HepG2 (cell line): ENCODE measurements at regions not wholly inside any gene's neighbourhood (a gene's known extent, or its start where the extent isn't known, plus 50 kb on each side); places are given as distances from the start of the nearest gene placed in this dataset.

Experiments used
- ATAC-seq: fragments of 200-7000 bp; cut with Tn5 transposase; 3 replicates; pipeline ENCODE4 v1.9.1; 2020; ENCODE audit warnings: mild to moderate bottlenecking, moderate library complexity
- BruUV-seq: library from RNA; stranded (reverse); fragments of 400-500 nt; replicated peaks from 2 replicates; lab custom pipeline; 2021; lab: Mats Ljungman, UMichigan
- CTCF ChIA-PET: fragments of 300-600 bp; formaldehyde crosslinking; extraction: SDS; loops from one replicate; lab custom pipeline; 2021; ENCODE audit warnings: low total read pairs, inconsistent platforms, low intra/inter-chr PET ratio; lab: Yijun Ruan, JAX
- POLR2A ChIA-PET: fragments of 350-600 bp; sonication (Branson Sonifier 250); formaldehyde crosslinking; loops from one replicate; lab custom pipeline; 2020; ENCODE audit warnings: antibody characterized with exemption, inconsistent platforms; lab: Yijun Ruan, JAX
- DNase-seq: peaks from one replicate; pipeline ENCODE4 v3.0.0-alpha.2; 2015; ENCODE audit warnings: low spot score
- FAIRE-seq: peaks from 3 replicates; lab custom pipeline; 2011; peaks lifted over from hg19 to GRCh38; lab: Jason Lieb, UNC
- H2AFZ ChIP-seq: one replicate; pipeline ENCODE4 v1.6.1; 2011; ENCODE audit warnings: low read length, inconsistent platforms
- H3K27ac ChIP-seq: fragments of 300-600 bp; 3 replicates; pipeline ENCODE4 v1.8.0; 2011; ENCODE audit warnings: mixed run types, mild to moderate bottlenecking, mixed read lengths, low read length, inconsistent platforms; ENCODE audit not compliant: insufficient read depth; ENCODE audit errors: extremely low read length
- H3K27me3 ChIP-seq, 2 experiments: fragments of 200-600 bp in 1 of 2; 2 replicates in 1 of 2; 3 replicates in 1 of 2; pipeline versions ENCODE4 v1.6.0 to v1.8.0; 2011; ENCODE audit warnings: low read length in 2 of 2, mild to moderate bottlenecking in 2 of 2, moderate library complexity in 2 of 2, inconsistent platforms in 1 of 2; ENCODE audit not compliant: insufficient read depth in 2 of 2, control insufficient read depth in 1 of 2
- H3K36me3 ChIP-seq, 2 experiments: fragments of 200-600 bp in 1 of 2; replicated peaks in 1 of 2; 2 replicates in 1 of 2; 3 replicates in 1 of 2; pipeline versions ENCODE4 v1.5.1 to v1.8.0; 2011; ENCODE audit warnings: low read length in 2 of 2, inconsistent platforms in 1 of 2; ENCODE audit not compliant: insufficient read depth in 2 of 2, control insufficient read depth in 1 of 2
- H3K4me1 ChIP-seq: 2 replicates; pipeline ENCODE4 v1.5.1; 2012; ENCODE audit warnings: low read length, inconsistent platforms; ENCODE audit not compliant: insufficient read depth
- H3K4me2 ChIP-seq: 2 replicates; pipeline ENCODE4 v1.6.0; 2011; ENCODE audit warnings: low read depth, low read length, inconsistent platforms
- H3K4me3 ChIP-seq, 3 experiments: fragments of 200-600 bp in 1 of 3; sonication (generic), shearing (Covaris generic) in 1 of 3; replicated peaks in 1 of 3; 2 replicates each; pipeline ENCODE4 v1.5.1; 2011 to 2016; ENCODE audit warnings: low read length in 3 of 3, inconsistent platforms in 2 of 3, low read depth in 2 of 3, mild to moderate bottlenecking in 2 of 3, control low read depth in 1 of 3, mixed read lengths in 1 of 3; ENCODE audit not compliant: insufficient read depth in 1 of 3
- H3K79me2 ChIP-seq: one replicate; pipeline ENCODE4 v1.6.1; 2011; ENCODE audit warnings: low read length, inconsistent platforms; ENCODE audit not compliant: insufficient read depth
- H3K9ac ChIP-seq: 2 replicates; pipeline ENCODE4 v1.6.0; 2011; ENCODE audit warnings: mild to moderate bottlenecking, low read depth, low read length, inconsistent platforms; ENCODE audit not compliant: insufficient read depth
- H3K9me3 ChIP-seq: 2 replicates; pipeline ENCODE4 v1.5.1; 2012; ENCODE audit warnings: mild to moderate bottlenecking, low read length
- H4K20me1 ChIP-seq: 2 replicates; pipeline ENCODE4 v1.6.0; 2011; ENCODE audit warnings: inconsistent platforms, mild to moderate bottlenecking, low read length, moderate library complexity; ENCODE audit not compliant: insufficient read depth
- ELF1 ChIP-seq: sonication (generic); formaldehyde crosslinking; IDR thresholded peaks from 2 replicates; pipeline ENCODE4 v1.4.0; 2020; ENCODE audit warnings: missing genetic modification reagents
- IRF9 ChIP-seq: sonication (generic); formaldehyde crosslinking; IDR thresholded peaks from 2 replicates; pipeline ENCODE4 v1.8.0; 2022; ENCODE audit warnings: missing genetic modification reagents, mild to moderate bottlenecking, borderline replicate concordance
- KDM3A ChIP-seq: IDR thresholded peaks from 2 replicates; pipeline ENCODE4 v1.6.1; 2018; ENCODE audit warnings: low read depth, missing compliant biosample characterization
- NBN ChIP-seq: fragments of 450-650 bp; conservative IDR thresholded peaks from 2 replicates; pipeline ENCODE4 v1.6.1; 2017
- RERE ChIP-seq: IDR thresholded peaks from 2 replicates; pipeline ENCODE4 v1.6.1; 2016; ENCODE audit warnings: low read depth, missing genetic modification reagents, missing compliant biosample characterization
- REST ChIP-seq, 2 experiments: IDR thresholded peaks; 2 replicates each; pipeline ENCODE4 v1.6.1; 2011 to 2012; ENCODE audit warnings: low read length in 2 of 2, borderline replicate concordance in 1 of 2, low read depth in 1 of 2, mild to moderate bottlenecking in 1 of 2, moderate library complexity in 1 of 2
- SALL2 ChIP-seq: sonication (generic); formaldehyde crosslinking; IDR thresholded peaks from 2 replicates; pipeline ENCODE4 v1.8.1; 2023; ENCODE audit warnings: mild to moderate bottlenecking, missing genetic modification reagents, inconsistent platforms
- ZBTB46 ChIP-seq: sonication (generic); formaldehyde crosslinking; IDR thresholded peaks from 2 replicates; pipeline ENCODE4 v1.4.0; 2020; ENCODE audit warnings: mild to moderate bottlenecking, missing genetic modification reagents, borderline replicate concordance
- ZNF17 ChIP-seq: sonication (generic); formaldehyde crosslinking; IDR thresholded peaks from 2 replicates; pipeline ENCODE4 v1.5.0; 2020; ENCODE audit warnings: mild to moderate bottlenecking, missing genetic modification reagents
- ZNF598 ChIP-seq: sonication (generic); formaldehyde crosslinking; IDR thresholded peaks from 2 replicates; pipeline ENCODE4 v1.5.1; 2020; ENCODE audit warnings: mild to moderate bottlenecking, missing genetic modification reagents, borderline replicate concordance
- ZNF768 ChIP-seq: sonication (generic); formaldehyde crosslinking; IDR thresholded peaks from 2 replicates; pipeline ENCODE4 v1.4.0; 2020; ENCODE audit warnings: missing genetic modification reagents
- WGBS: methylation state at CpG from one replicate; pipeline ENCODE4 v1.1.6; 2017; ENCODE audit warnings: low lambda C conversion rate; 5-methylcytosine and 5-hydroxymethylcytosine counted together
- in situ Hi-C: cut with HindIII; loops from 2 replicates; pipeline ENCODE4 v1.10.0; 2017; ENCODE audit warnings: low pct_unique_long_range_greater_than_20kb; ENCODE audit not compliant: extremely low pct_ligation_motif_present
- intact Hi-C: fragments of 100-400 bp; cut with micrococcal nuclease; formaldehyde crosslinking; loops from one replicate; pipeline ENCODE4 v1.10.0; 2022; ENCODE audit not compliant: unreplicated experiment

- TF ChIP-seq REST (IDR thresholded peaks at IDR 0.05; ENCODE audit: borderline replicate concordance in 1 of 2, low read depth in 1 of 2, low read length in 2 of 2) (no peak), ZNF598 (CRISPR knock-in tag) (no peak), SALL2 (CRISPR knock-in tag) (no peak), ZNF17 (CRISPR knock-in tag) (no peak)
Observed at GRCh38 chr1:244161236-244161510, 110.1 kb downstream of the ZBTB18 start (continued).

- no TSS peak for BruUV-seq
- no peak for TF ChIP-seq IRF9
- no peak for TF ChIP-seq NBN
- no peak for TF ChIP-seq RERE (CRISPR knock-in tag)
- TF ChIP-seq ELF1 = no peak
- TF ChIP-seq ZBTB46 (CRISPR knock-in tag) = no peak
- TF ChIP-seq SALL2 (CRISPR knock-in tag) = no peak
- TF ChIP-seq KDM3A = no peak
- TF ChIP-seq ZNF768 (CRISPR knock-in tag) = no peak
Observed at GRCh38 chr1:244162786-244163530, 111.9 kb downstream of the ZBTB18 start.

More at GRCh38 chr1:244162786-244163530, 111.9 kb downstream of the ZBTB18 start:
- WGBS = 39% methylated on average over 12 of the region's 12 CpGs
- Histone ChIP-seq H3K27ac (no peak overlapping the region), H3K36me3 (no peaks in the 10 kb centered on the region), H3K4me2 (no peak overlapping the region), H3K79me2 (no peaks in the 10 kb centered on the region), H3K27me3 (no peaks in the 10 kb centered on the region), H4K20me1 (no peaks in the 10 kb centered on the region), H3K9ac (no peak overlapping the region), H3K4me1 (no peaks in the 10 kb centered on the region), H2AFZ (no peak overlapping the region), H3K9me3 (no peaks in the 10 kb centered on the region), H3K4me3 (no peak overlapping the region)
- no peak for ATAC-seq
- FAIRE-seq = no peak
- ChIA-PET CTCF (no interaction called here), POLR2A (no interaction called here)
- in situ Hi-C loops = no loop called here
- intact Hi-C loops = no loop called here
- DNase-seq = no peak
